Cerebellar cortex (tissue), 1 donor: ENCODE measurements at regions not wholly inside any gene's neighbourhood (a gene's known extent, or its start where the extent isn't known, plus 50 kb on each side); places are given as distances from the start of the nearest gene placed in this dataset.
"Not testable (repeated sequence)": the region's sequence is repeated elsewhere in the genome, so short reads cannot be mapped to it uniquely, and the experiment has no call there.

ENCODE experiments used
- DNase-seq: peaks from one replicate; pipeline ENCODE4 v3.0.0-alpha.2; 2015; ENCODE audit warnings: low spot score

GRCh38 chr10:108966005-108966404 lies 957.3 kb downstream of the XPNPEP1 start:
- DNase-seq, result no peak

- no peak for DNase-seq
Observed at GRCh38 chr10:108962172-108962571, 961.1 kb downstream of the XPNPEP1 start.

- no peak for DNase-seq
Observed at GRCh38 chr10:108957681-108958080, 965.6 kb downstream of the XPNPEP1 start.

GRCh38 chr10:108956149-108956548 lies 967.2 kb downstream of the XPNPEP1 start:
- no peak for DNase-seq

GRCh38 chr10:108920029-108920428 lies 1003.3 kb downstream of the XPNPEP1 start:
- DNase-seq, result not testable (repeated sequence)

GRCh38 chr10:108913300-108913699 lies 1010.0 kb downstream of the XPNPEP1 start:
- no peak for DNase-seq

GRCh38 chr10:108911814-108912541 lies 1011.3 kb downstream of the XPNPEP1 start:
- DNase-seq, result peak; percentile 36

GRCh38 chr10:108908096-108908495 lies 1015.2 kb downstream of the XPNPEP1 start:
- DNase-seq, result no peak

GRCh38 chr10:108905821-108906220 lies 1017.5 kb downstream of the XPNPEP1 start:
- no peak for DNase-seq

GRCh38 chr10:108905171-108905570 lies 1018.1 kb downstream of the XPNPEP1 start:
- no peak for DNase-seq

GRCh38 chr10:108904163-108904838 lies 1019.0 kb downstream of the XPNPEP1 start:
- no peak for DNase-seq

GRCh38 chr10:108902619-108903285 lies 1020.6 kb downstream of the XPNPEP1 start:
- no peak for DNase-seq

GRCh38 chr10:108901781-108902618 lies 1021.3 kb downstream of the XPNPEP1 start:
- DNase-seq, result no peak

- DNase-seq, result no peak
Observed at GRCh38 chr10:108899670-108900069, 1023.6 kb downstream of the XPNPEP1 start.

GRCh38 chr10:108894402-108895301 lies 1028.7 kb downstream of the XPNPEP1 start:
- DNase-seq, result no peak

GRCh38 chr10:108877095-108877561 lies 1046.2 kb downstream of the XPNPEP1 start:
- DNase-seq, result peak; percentile 12

- DNase-seq, result no peak
Observed at GRCh38 chr10:108872854-108873253, 1050.5 kb downstream of the XPNPEP1 start.

- DNase-seq, result no peak
Observed at GRCh38 chr10:108868881-108869280, 1054.4 kb downstream of the XPNPEP1 start.

GRCh38 chr10:108862676-108863350 lies 1060.5 kb downstream of the XPNPEP1 start:
- DNase-seq, result no peak

- peak; percentile 7 for DNase-seq
Observed at GRCh38 chr10:108861181-108861754, 1062.0 kb downstream of the XPNPEP1 start.
